Stomach (tissue), 4 donors: ENCODE measurements at regions not wholly inside any gene's neighbourhood (a gene's known extent, or its start where the extent isn't known, plus 50 kb on each side); places are given as distances from the start of the nearest gene placed in this dataset.

Experiments used
- CTCF ChIP-seq, 7 experiments: fragments of 450-650 bp in 4 of 7; fragments of 200-600 bp in 3 of 7; sonication (generic) in 3 of 7; IDR thresholded peaks; one replicate each; pipeline ENCODE4 v1.5.1; 2016 to 2019; ENCODE audit warnings: antibody characterized with exemption in 7 of 7, control low read depth in 2 of 7, mild to moderate bottlenecking in 1 of 7
- POLR2A ChIP-seq, 4 donors: fragments of 450-650 bp; IDR thresholded peaks; one replicate each; pipeline ENCODE4 v1.6.1; 2016; ENCODE audit warnings: antibody characterized with exemption in 4 of 4, control low read depth in 2 of 4, mild to moderate bottlenecking in 1 of 4, moderate library complexity in 1 of 4
- POLR2AphosphoS5 ChIP-seq, 3 donors: sonication (generic); formaldehyde crosslinking; IDR thresholded peaks; one replicate each; pipeline ENCODE4 v1.6.1; 2016; ENCODE audit warnings: antibody characterized with exemption in 3 of 3

GRCh38 chr4:162849937-162850336 is 316.8 kb downstream of the NAF1 start:
- TF ChIP-seq CTCF (IDR thresholded peaks at IDR 0.05) (no peak), POLR2A (IDR thresholded peaks at IDR 0.05) (no peak), POLR2AphosphoS5 (IDR thresholded peaks at IDR 0.05) (no peak)
